Keratinocyte (primary cell): ENCODE measurements at regions not wholly inside any gene's neighbourhood (a gene's known extent, or its start where the extent isn't known, plus 50 kb on each side); places are given as distances from the start of the nearest gene placed in this dataset.

Source experiments
- DNase-seq: peaks from one replicate; pipeline ENCODE4 v3.0.0-alpha.2; 2011; ENCODE audit warnings: low read depth, missing footprints, low spot score
- FAIRE-seq: peaks from 2 replicates; lab custom pipeline; 2011; peaks lifted over from hg19 to GRCh38; lab: Jason Lieb, UNC
- H2AFZ ChIP-seq: 2 replicates; pipeline ENCODE4 v1.6.0; 2012; ENCODE audit warnings: low read length, control low read depth, inconsistent platforms; ENCODE audit not compliant: control insufficient read depth
- H3K27ac ChIP-seq: 2 replicates; pipeline ENCODE4 v1.5.1; 2011; ENCODE audit warnings: low read length; ENCODE audit not compliant: control insufficient read depth, insufficient read depth
- H3K27me3 ChIP-seq: 3 replicates; pipeline ENCODE4 v1.6.0; 2011; ENCODE audit warnings: low read length; ENCODE audit not compliant: control insufficient read depth, insufficient read depth; ENCODE audit errors: extremely low read depth
- H3K36me3 ChIP-seq, 2 experiments: 2 replicates in 1 of 2; 3 replicates in 1 of 2; pipeline ENCODE4 v1.5.1; 2011; ENCODE audit warnings: low read length in 2 of 2, mild to moderate bottlenecking in 1 of 2; ENCODE audit not compliant: control insufficient read depth in 2 of 2, insufficient read depth in 2 of 2; ENCODE audit errors: extremely low read depth in 1 of 2
- H3K4me1 ChIP-seq: 3 replicates; pipeline ENCODE4 v1.5.1; 2011; ENCODE audit warnings: low read length; ENCODE audit not compliant: control insufficient read depth, insufficient read depth; ENCODE audit errors: extremely low read depth
- H3K4me2 ChIP-seq: 3 replicates; pipeline ENCODE4 v1.6.0; 2011; ENCODE audit warnings: low read depth, low read length; ENCODE audit not compliant: control insufficient read depth, insufficient read depth; ENCODE audit errors: extremely low read depth
- H3K4me3 ChIP-seq, 3 experiments: fragments of 200-600 bp in 1 of 3; sonication (generic) in 1 of 3; 2 replicates in 2 of 3; 3 replicates in 1 of 3; pipeline ENCODE4 v1.5.1; 2011 to 2016; ENCODE audit warnings: low read length in 3 of 3, mild to moderate bottlenecking in 3 of 3, control low read depth in 2 of 3, inconsistent platforms in 1 of 3, low read depth in 1 of 3, mixed read lengths in 1 of 3, mixed run types in 1 of 3, moderate library complexity in 1 of 3; ENCODE audit not compliant: control insufficient read depth in 2 of 3, insufficient read depth in 2 of 3; ENCODE audit errors: extremely low read depth in 1 of 3
- H3K79me2 ChIP-seq: 2 replicates; pipeline ENCODE4 v1.6.0; 2012; ENCODE audit warnings: low read length; ENCODE audit not compliant: control insufficient read depth, insufficient read depth
- H3K9ac ChIP-seq: 3 replicates; pipeline ENCODE4 v1.6.0; 2011; ENCODE audit warnings: low read length; ENCODE audit not compliant: control insufficient read depth, insufficient read depth; ENCODE audit errors: extremely low read depth
- H3K9me1 ChIP-seq: 3 replicates; pipeline ENCODE4 v1.6.0; 2011; ENCODE audit warnings: low read length; ENCODE audit not compliant: control insufficient read depth, insufficient read depth; ENCODE audit errors: extremely low read depth
- H3K9me3 ChIP-seq: 2 replicates; pipeline ENCODE4 v1.5.1; 2012; ENCODE audit warnings: low read depth, low read length; ENCODE audit not compliant: control insufficient read depth
- H4K20me1 ChIP-seq: 3 replicates; pipeline ENCODE4 v1.6.0; 2011; ENCODE audit warnings: low read length; ENCODE audit not compliant: control insufficient read depth, insufficient read depth; ENCODE audit errors: extremely low read depth
- EZH2 ChIP-seq: IDR thresholded peaks from one replicate; pipeline ENCODE4 v1.6.1; 2012; ENCODE audit warnings: inconsistent platforms, mild to moderate bottlenecking, low read length, moderate library complexity
- dilution Hi-C: fragments of 300-500 bp; cut with MboI; formaldehyde crosslinking; loops from one replicate; pipeline ENCODE4 v1.7.0; 2020; ENCODE audit warnings: low sequenced_read_pairs; ENCODE audit not compliant: extremely low pct_ligation_motif_present
- TF ChIP-seq, protein P1 (sequence below), 3 experiments: IDR thresholded peaks in 1 of 3; conservative IDR thresholded peaks in 1 of 3; optimal IDR thresholded peaks in 1 of 3; 2 replicates in 2 of 3; 3 replicates in 1 of 3; pipeline versions ENCODE3 to v1.5.1; 2011; ENCODE audit warnings: low read length in 3 of 3, mild to moderate bottlenecking in 3 of 3, moderate library complexity in 2 of 3, control low read depth in 1 of 3, inconsistent platforms in 1 of 3; ENCODE audit not compliant: insufficient read depth in 2 of 3; ENCODE audit errors: extremely low read depth in 1 of 3

DNA sequence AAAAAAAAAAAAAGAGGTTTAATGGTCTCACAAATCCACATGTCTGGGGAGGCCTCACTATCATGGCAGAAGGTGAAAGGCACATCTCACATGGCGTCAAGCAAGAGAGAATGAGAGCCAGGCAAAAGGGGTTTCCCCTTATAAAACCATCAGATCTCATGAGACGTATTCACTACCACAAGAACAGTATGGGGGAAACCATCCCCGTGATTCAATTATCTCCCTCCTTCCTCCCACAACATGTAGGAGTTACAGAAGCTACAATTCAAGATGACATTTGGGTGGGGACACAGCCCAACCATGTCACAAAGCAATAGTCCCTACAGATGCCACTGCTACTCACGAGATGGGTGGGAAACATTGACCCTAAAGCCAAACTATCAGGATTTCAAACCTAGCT is 392.7 kb upstream of the ID2 start:
- dilution Hi-C loops: no loop called here
- Histone ChIP-seq H3K79me2 (no peaks in the 10 kb centered on the region), H2AFZ (no peak overlapping the region), H3K4me1 (no peaks in the 10 kb centered on the region), H3K9me1 (no peaks in the 10 kb centered on the region), H3K9me3 (no peaks in the 10 kb centered on the region), H3K27ac (no peak overlapping the region), H3K4me3 (no peak overlapping the region), H4K20me1 (no peaks in the 10 kb centered on the region), H3K27me3 (peaks cover 4% of the 10 kb centered on the region), H3K9ac (no peak overlapping the region), H3K4me2 (no peak overlapping the region), H3K36me3 (no peaks in the 10 kb centered on the region)
- TF ChIP-seq, protein P1, sequence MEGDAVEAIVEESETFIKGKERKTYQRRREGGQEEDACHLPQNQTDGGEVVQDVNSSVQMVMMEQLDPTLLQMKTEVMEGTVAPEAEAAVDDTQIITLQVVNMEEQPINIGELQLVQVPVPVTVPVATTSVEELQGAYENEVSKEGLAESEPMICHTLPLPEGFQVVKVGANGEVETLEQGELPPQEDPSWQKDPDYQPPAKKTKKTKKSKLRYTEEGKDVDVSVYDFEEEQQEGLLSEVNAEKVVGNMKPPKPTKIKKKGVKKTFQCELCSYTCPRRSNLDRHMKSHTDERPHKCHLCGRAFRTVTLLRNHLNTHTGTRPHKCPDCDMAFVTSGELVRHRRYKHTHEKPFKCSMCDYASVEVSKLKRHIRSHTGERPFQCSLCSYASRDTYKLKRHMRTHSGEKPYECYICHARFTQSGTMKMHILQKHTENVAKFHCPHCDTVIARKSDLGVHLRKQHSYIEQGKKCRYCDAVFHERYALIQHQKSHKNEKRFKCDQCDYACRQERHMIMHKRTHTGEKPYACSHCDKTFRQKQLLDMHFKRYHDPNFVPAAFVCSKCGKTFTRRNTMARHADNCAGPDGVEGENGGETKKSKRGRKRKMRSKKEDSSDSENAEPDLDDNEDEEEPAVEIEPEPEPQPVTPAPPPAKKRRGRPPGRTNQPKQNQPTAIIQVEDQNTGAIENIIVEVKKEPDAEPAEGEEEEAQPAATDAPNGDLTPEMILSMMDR (optimal IDR thresholded peaks at IDR 0.05 in 1 of 3, IDR thresholded peaks at IDR 0.05 in 1 of 3, conservative IDR thresholded peaks at IDR 0.05 in 1 of 3; ENCODE audit: extremely low read depth in 1 of 3, insufficient read depth in 2 of 3, low read length in 3 of 3): no peak
- no peak for TF ChIP-seq EZH2
- DNase-seq (no peak), FAIRE-seq (no peak)

DNA sequence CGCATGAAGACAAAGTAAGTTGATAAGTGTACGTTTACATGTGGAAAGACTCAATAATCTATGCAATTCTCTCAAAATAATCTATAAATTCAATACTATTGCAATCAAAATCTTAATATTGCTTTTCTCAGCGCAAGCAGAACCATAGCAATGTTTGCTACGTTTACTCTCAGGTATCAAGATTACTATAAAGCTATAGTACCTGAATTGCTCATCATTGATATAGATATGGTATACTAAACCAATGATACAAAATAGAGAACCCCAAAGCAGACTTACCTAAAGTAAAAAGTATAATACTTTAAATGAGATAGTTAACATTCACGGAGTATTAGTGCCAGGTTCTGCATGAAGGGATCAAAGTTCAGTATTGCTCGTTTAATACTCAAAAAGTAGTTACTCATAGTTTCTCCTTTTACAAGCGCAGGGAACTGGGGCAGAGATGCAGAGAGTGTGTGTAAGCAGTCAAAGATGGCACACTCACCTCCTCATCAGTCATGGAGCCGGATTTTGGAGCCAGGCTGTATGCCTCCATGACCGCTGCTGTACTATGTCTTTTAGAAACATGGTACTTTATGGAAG is 391.0 kb upstream of the ID2 start:
- no peaks in the 10 kb centered on the region for H3K79me2 ChIP-seq
- no peak overlapping the region for H3K27ac ChIP-seq
- H3K4me2 ChIP-seq: no peak overlapping the region
- no peak overlapping the region for H3K9ac ChIP-seq
- no peaks in the 10 kb centered on the region for H3K9me1 ChIP-seq
- dilution Hi-C loops: no loop called here
- no peaks in the 10 kb centered on the region for H3K9me3 ChIP-seq
- FAIRE-seq (no peak), DNase-seq (no peak)
- no peak overlapping the region for H3K4me3 ChIP-seq
- H3K36me3 ChIP-seq: no peaks in the 10 kb centered on the region
- no peaks in the 10 kb centered on the region for H3K4me1 ChIP-seq
- no peak for TF ChIP-seq EZH2
- TF ChIP-seq, protein P1 (optimal IDR thresholded peaks at IDR 0.05 in 1 of 3, IDR thresholded peaks at IDR 0.05 in 1 of 3, conservative IDR thresholded peaks at IDR 0.05 in 1 of 3; ENCODE audit: extremely low read depth in 1 of 3, insufficient read depth in 2 of 3, low read length in 3 of 3): no peak
- H3K27me3 ChIP-seq: peaks cover 4% of the 10 kb centered on the region
- H4K20me1 ChIP-seq: no peaks in the 10 kb centered on the region
- no peak overlapping the region for H2AFZ ChIP-seq
